Suppressor macrophage treated with lipopolysaccharide for 1 hour (primary cell): ENCODE measurements at regions not wholly inside any gene's neighbourhood (a gene's known extent, or its start where the extent isn't known, plus 50 kb on each side); places are given as distances from the start of the nearest gene placed in this dataset.
"Not testable (repeated sequence)": the region's sequence is repeated elsewhere in the genome, so short reads cannot be mapped to it uniquely, and the experiment has no call there.

Experiments
- DNase-seq, 3 donors: peaks; one replicate each; pipeline ENCODE4 v3.0.0-alpha.2; 2020 to 2022

GRCh38 chr13:65472336-65472735 lies 1757.8 kb downstream of the PCDH9 start:
- DNase-seq, result no peak

DNA sequence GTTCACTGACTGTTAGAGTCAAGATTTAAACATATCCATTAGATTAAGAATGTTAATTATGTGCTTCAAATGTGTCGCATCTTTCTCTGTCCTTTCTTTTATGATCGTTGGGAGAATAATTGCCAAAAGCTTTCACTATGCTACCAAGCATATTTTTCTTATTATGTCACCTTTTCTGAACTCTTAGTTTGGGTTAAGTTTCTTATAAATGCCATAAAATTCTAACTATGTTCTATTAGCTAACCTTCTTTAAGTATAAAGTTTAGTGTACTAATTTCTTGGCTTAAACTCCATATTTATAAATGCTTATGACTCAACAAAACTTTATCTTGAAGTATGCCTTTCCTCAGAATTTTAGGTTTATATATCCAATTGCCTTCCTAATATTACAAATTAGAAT lies 1759.4 kb downstream of the PCDH9 start:
- no peak for DNase-seq

GRCh38 chr13:65468628-65469027 lies 1761.5 kb downstream of the PCDH9 start:
- no peak for DNase-seq

- no peak for DNase-seq
Observed at GRCh38 chr13:65461590-65461989, 1768.5 kb downstream of the PCDH9 start.

- no peak for DNase-seq
Observed at GRCh38 chr13:65460136-65460535, 1770.0 kb downstream of the PCDH9 start.

DNA sequence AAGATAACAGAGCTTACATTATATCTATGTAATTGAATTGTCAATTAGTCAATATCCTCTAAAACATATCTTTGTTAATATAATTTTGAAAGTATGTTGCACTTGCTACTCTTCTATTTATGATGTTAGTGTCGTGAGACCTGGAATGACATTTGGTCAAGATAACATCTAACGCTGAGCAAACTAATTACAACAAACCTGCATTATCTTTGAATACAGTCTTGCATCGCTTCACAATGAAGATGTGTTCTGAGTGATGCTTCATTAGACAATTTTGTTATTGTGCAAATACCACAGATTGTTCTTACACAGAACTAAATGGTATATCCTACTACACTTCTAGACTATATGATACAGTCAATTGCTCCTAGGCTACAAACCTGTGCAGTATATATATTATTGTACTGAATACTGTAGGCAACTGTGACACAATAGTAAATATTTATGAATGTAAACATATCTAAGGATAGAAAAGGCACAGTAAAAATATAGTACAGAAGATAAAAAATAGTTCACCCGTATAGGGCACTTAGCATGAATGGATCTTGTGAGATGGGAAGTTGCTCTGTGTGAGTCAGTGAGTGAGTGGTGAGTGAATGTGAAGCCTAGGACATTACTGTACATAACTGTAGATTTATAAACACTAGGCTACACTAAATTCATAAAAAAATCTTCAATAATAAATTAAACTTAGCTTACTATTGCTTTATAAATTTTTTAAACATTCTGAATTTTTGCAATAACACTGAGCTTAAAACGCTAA lies 1773.8 kb downstream of the PCDH9 start:
- no peak for DNase-seq

DNA sequence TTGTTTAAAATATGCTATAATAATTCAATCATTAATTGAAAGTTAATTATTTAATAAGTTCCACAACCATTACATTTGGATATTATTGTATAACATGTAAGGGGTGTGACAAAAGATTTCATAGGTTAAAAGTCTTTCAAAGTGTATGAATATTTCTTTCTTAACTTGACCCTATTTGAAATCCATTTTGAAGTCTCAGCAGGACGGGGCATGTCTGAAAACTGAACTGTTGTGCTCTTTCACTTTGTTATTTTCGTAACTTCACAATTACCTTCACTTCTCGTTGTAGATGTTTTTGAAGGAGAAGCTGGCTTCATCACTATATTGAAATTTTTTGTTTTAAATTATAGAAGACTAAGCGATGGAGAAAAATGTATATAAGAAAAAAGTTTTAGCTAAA lies 1775.7 kb downstream of the PCDH9 start:
- DNase-seq, result no peak

DNA sequence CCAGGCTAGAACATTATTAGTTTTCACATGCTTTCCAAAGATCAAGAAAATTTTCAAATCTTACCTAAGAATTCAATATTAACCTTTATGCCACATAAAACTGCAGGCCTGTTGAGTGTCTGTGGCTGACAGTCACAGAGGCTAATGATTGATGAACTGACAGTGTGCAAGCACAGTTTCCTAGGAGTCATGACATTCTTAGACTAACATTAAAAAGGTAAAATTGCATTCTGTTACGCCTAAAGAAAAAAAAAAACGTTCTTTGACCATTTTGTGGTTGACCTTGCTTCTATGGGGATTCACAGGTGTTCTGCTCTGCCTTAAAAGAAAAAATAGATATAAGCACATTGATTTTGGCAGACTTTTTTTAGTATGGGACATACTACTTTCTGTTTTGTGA lies 1776.2 kb downstream of the PCDH9 start:
- no peak for DNase-seq

- no peak for DNase-seq
Observed at GRCh38 chr13:65445340-65445739, 1784.8 kb downstream of the PCDH9 start.

- no peak for DNase-seq
Observed at GRCh38 chr13:65435590-65435989, 1794.5 kb downstream of the PCDH9 start.

GRCh38 chr13:65417953-65418352 lies 1812.2 kb downstream of the PCDH9 start:
- no peak for DNase-seq

DNA sequence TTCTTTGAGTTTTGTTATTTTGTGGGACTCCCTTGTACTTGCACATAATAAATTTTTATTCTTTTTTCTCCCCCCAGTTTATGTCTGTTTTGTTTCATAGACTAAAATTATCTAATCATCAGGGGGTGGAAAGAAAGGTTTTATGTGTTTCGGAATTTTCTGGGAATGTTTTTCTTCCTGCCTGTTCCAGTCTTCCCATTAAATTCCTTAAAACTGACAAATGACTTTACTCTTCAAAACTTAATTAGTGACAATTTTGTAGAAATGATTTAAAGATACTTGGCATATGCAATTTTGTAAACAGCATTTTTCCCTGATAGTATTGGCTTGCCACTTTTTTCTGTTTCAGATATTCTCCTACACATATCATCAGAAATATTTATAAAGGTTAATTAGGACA lies 1813.4 kb downstream of the PCDH9 start:
- DNase-seq, result no peak

DNA sequence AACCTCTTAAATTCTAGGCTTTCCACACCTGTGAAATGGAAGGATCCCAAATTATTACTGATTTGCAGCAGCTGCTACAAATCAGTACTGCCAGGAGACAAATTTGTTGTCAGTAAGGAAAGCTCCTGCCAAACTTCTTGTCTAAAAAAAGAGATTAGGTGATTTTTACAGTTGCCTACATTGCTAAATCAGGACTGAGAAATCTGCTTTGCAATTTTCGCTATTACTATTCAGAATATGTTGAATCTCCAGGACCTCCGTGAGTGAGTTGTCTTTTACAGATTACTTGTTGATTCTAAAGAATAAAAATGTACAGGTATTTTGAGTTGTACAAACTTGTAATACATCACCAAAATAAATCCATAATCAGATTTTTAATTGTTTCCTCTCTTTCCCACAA lies 1815.9 kb downstream of the PCDH9 start:
- DNase-seq, result no peak

DNA sequence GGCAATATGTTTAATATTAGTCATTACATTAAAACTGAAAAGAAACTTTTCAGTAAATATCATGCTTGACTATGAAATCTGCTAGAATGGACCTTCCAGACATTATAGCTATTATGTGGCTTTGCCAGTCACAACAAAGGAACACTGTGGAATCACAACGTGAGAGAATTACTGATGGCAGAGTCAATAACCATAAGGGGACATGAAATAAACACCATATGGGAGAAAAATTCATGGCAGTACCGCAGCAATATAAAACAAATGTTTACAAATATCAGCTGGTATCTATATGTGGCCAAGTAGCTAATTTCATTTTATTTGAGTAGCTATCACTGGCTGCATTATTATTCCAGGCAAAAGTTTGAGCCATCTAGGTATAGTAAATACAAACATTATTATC lies 1818.6 kb downstream of the PCDH9 start:
- DNase-seq, result no peak

GRCh38 chr13:65410791-65411190 lies 1819.3 kb downstream of the PCDH9 start:
- DNase-seq, result no peak

- DNase-seq, result no peak
Observed at GRCh38 chr13:65401315-65401714, 1828.8 kb downstream of the PCDH9 start.

GRCh38 chr13:65400702-65401101 lies 1829.4 kb downstream of the PCDH9 start:
- no peak for DNase-seq

DNA sequence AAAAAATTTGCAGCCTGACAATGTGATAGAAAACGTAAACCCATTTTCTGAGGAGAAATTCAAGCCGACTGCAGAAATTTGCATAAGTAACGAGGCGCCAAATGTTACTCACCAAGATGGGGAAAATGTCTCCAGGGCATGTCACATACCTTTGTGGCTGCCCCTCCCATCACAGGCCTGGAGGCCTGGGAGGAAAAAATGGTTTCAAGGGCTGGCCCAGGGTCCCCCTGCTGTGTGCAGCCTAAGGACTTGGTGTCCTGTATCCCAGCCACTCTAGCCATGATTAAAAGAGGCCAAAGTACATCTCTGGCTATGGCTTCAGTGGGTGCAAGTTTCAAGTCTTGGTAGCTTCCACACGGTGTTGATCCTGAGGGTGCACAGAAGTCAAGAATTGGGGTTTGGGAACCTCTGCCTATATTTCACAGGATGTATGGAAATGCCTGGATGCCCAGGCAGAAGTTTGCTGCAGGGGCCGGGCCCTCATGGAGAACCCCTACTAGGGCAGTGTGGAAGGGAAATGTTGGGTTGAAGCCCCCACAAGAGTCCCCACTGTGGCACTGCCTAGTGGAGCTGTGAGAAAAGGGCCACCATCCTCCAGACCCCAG lies 1842.3 kb downstream of the PCDH9 start:
- no peak for DNase-seq

GRCh38 chr13:65378943-65379519 lies 1851.1 kb downstream of the PCDH9 start:
- DNase-seq, result no peak

- no peak for DNase-seq
Observed at GRCh38 chr13:65378484-65378883, 1851.7 kb downstream of the PCDH9 start.

GRCh38 chr13:65368832-65369231 lies 1861.3 kb downstream of the PCDH9 start:
- no peak for DNase-seq

GRCh38 chr13:65353951-65354350 lies 1876.2 kb downstream of the PCDH9 start:
- no peak for DNase-seq

DNA sequence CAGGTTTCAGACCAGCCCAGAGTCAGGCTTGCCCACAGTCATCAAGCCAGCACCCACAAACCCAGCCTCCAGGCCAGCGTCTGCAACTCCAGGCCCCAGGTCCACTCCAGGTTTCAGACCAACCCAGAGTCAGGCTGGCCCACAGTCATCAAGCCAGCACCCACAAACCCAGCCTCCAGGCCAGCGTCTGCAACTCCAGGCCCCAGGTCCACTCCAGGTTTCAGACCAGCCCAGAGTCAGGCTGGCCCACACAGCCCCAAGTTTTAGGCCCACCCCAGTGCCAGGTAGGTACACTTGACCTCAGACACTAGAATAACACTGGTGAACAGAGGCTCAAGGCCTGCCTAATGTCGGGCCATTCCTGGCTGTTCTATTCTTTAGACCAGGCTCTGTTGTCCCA lies 1877.0 kb downstream of the PCDH9 start:
- DNase-seq, result not testable (repeated sequence)

GRCh38 chr13:65347420-65348030 lies 1882.6 kb downstream of the PCDH9 start:
- DNase-seq, result no peak
